Activated CD8-positive, alpha-beta memory T cell treated with anti-CD3 and anti-CD28 coated beads, Interleukin-2, amount 50 U/mL, for 24 hours (primary cell): ENCODE measurements at regions not wholly inside any gene's neighbourhood (a gene's known extent, or its start where the extent isn't known, plus 50 kb on each side); places are given as distances from the start of the nearest gene placed in this dataset.
"Not testable (repeated sequence)": the region's sequence is repeated elsewhere in the genome, so short reads cannot be mapped to it uniquely, and the experiment has no call there.

Source experiments
- DNase-seq: peaks from one replicate; pipeline ENCODE4 v3.0.0-alpha.2; 2020; ENCODE audit errors: extremely low read depth

DNA sequence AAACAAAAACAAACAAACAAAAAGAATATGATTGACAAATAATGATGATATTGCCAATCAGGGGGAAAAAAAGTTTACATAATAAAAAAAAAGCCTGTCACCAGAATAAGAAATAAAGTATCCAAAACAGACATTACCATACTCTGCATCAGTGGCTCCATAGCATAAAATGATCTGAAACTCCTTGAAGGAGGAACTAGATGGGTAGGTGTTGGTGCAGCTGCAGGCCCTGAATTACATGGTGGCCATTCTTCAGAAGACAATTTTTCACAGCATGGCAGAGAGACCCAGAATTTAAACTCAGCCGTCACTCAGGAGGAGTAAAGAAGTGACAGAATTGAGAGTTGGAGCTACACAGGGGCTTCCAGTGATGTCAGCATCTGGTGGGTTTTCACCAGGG lies 60.2 kb downstream of the GLUL start:
- DNase-seq: no peak

DNA sequence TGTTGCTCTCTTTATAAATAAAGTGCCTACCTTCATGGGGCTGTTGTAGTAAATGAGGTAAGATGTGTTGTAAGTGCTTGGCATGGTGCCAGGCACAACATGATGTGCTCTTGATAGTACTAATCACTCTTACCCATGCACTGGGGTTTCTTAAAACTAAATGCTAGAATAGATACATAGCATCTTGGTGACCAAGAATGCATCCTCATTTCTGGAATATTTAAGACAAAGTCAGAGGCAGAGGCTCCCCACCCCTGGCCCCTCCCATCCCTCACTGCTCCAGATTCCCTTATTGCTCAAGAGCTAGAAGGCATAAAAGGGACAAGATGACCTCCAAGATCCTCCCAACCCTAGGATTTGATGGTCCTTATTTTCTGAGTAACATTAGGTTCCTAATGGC lies 61.3 kb downstream of the GLUL start:
- DNase-seq: no peak

DNA sequence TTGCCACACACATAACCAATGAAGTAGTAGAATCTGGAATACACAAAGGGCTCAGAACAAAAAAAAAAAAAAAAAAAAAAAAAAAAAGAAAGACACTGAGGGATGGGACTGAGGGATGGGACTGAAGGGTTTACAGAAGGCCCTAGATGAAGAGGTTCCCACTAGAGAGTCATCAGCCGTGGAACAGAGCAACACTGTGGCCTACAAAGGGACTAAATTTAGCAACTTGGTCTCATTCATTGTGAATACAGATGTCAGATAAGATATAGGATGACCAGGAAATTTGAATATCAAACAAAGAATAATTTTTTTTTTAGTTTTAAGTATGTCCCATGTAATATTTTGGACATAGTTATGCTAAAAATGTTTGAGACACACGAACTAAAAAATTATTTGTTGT lies 62.1 kb downstream of the GLUL start:
- no peak for DNase-seq

DNA sequence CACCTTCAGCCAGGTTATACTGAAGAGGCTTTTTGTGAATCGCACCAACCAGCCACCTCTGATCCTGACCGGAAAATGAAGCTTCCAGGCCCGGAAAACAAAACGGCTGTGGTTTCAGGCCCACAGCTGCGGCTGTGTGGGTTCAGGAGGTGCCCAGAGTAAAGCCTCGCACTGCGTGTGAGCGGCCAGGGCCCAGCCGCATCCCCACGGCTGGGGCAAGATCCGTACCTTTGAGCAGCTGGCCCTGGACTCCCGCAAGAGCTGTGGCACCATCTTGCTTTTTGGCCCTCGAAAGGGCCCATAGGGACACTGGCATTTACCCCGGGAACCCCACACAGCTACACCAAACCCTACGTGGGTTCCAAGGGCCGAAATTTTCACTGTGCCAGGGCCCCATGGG lies 63.0 kb downstream of the GLUL start:
- no peak for DNase-seq

DNA sequence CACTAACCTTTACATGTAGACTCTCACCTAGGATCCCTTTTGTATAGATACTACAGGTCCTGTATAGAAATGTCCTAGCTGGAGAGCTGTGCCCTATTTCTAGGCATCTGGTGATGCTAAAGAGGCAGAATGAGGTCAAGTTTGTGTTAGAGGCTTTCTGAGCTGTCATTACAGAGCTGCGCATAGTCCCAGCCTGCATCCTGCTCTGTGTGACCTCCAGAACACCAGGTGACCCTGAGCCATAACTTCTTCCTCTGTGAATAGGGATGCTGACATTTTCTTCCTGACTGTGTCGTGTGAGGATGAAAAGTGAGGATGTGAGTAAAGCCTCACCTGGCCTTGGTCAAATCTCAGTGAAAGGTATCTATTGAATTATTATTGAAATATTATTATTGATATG lies 66.3 kb downstream of the GLUL start:
- no peak for DNase-seq

DNA sequence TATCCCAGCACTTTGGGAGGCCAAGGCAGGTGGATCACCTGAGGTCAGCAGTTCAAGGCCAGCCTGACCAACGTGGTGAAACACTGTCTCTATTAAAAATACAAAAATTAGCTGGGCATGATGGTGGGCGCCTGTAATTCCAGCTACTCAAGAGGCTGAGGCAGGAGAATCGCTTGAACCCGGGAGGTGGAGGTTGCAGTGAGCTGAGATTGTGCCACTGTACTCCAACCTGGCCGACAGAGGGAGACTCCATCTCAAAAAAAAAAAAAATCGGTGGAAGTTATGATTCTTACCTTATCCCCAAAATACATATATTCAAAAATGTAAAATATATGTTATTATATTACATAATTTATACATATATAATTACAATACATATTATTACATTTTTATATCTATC lies 70.1 kb downstream of the GLUL start:
- DNase-seq: not testable (repeated sequence)

DNA sequence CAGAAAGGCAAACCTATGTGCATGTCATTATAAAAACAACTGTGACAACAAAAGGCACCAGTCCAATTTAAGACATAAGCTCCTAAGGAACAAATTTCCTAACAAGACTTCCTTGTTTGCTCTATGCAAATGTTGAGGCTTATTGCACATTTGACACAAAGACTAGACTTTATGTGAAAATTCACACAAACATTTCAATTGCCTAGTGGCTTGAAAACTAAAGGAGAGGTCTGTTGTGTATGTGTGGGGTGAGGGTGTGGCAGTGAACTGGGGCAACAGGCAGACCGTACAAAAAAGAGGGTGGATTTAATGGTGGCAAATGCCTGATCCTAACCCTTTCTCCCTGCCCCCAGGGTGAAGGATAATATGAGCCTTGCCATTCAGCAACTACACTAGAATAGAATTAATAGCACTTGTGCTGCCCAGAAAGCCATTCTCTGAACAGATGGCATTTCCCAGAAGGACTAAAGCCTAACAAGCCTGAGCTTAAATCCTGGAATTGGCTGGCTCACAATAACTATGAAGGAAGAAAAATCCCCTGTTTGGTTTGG lies 73.9 kb downstream of the GLUL start:
- DNase-seq: no peak

DNA sequence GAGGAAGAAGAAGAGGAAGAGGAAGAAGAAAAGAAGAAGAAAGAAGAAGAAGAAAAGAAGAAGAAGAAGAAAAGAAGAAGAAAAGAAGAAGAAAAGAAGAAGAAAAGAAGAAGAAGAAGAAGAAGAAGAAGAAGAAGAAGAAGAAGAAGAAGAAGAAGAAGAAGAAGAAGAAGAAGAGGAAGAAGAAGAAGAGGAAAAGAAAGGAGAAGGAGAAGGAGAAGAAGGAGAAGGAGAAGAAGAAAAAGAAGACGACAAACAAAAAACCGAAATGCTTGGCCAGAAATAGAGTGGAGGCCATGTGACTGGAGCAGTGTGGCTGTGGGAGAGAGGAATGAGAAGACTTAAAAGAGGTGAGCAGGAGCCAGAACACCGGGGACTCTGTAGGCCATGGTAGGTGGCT lies 75.1 kb downstream of the GLUL start:
- not testable (repeated sequence) for DNase-seq

DNA sequence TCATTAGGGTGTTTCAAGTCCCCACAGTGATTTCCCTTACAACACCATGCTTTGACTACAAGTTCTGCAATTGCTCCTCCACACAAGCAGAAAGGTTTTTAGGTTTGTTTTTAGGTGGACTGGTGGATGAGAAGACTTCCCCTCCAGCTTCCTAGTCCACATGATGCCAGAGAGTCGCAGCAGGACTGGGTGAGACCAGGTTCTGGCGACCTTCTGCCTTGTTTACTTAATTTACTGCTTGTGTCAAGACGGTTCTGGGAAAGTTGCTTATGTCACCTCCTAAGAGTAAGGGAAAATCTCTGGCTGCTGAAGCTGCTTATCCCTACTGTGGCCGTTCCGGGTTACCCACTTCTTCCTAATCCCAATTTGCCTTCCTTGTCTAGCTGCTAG lies 76.4 kb downstream of the GLUL start:
- DNase-seq: no peak

DNA sequence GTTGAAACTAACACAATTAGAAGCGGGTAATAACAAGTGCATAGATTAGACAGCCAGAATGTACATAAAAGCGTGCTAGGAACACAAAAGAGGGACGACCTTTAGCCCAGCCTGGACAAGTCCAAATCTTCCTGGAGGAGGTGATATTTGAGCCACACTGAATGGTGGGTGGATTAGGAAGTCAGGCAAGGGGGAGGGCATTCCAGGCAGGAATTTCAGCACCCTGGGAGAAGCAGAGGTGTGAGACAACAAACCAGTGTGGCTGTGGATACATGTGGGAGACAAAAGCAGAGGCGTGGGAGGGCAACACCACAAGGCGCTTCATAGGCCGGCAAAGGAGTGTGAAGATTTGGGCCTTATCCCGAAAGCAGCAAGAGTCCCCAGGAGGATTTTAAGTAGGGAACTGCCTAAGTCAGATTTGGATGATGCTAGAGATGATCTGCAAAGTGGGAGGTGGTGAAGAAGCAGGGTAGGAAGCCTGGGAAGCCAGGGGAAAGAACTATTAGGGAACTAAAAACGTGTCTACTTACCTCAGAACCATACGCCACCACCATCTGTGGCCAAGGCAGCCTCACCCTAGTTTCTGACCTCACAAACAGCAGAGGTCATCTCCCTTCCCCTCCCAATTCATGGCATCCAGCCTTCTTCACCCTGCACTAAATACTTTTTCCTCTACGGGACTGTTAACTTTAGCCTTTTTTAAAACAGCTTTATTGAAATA lies 81.8 kb downstream of the GLUL start:
- DNase-seq: no peak

DNA sequence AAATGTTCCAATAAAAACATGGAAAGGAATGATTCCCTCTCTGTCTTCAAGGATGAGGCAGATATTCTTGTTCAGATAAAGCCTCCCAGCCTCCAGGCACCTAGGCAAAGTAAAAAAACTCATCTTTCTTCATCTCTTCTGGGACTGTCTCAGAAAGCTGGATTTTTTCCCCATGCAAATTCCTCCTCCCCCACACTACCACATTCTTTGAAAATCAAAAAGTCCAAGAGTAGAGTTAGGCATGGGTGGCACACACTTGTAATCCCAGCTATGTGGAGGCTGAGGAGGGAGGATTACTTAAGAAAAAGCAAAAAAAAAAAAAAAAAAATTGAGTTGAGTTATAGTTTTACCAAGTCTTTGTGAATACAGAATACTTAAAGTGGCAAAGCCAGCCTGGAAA lies 82.8 kb downstream of the GLUL start:
- no peak for DNase-seq

DNA sequence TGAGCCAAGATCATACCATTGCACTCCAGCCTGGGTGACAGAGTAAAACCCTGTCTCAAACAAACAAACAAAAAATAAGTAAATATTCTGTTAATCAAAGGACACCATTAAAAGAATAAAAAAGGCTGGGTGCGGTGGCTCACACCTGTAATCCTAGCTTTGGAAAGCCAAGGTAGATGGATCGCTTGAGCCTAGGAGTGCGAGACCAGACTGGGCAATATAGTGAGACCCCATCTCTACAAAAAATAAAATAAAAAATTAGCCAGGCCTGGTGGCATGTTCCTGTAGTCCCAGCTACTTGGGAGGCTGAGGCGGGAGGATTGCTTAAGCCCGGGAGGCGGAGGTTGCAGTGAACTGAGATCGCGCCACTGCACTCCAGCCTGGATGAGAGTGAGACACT lies 84.1 kb downstream of the GLUL start:
- not testable (repeated sequence) for DNase-seq

DNA sequence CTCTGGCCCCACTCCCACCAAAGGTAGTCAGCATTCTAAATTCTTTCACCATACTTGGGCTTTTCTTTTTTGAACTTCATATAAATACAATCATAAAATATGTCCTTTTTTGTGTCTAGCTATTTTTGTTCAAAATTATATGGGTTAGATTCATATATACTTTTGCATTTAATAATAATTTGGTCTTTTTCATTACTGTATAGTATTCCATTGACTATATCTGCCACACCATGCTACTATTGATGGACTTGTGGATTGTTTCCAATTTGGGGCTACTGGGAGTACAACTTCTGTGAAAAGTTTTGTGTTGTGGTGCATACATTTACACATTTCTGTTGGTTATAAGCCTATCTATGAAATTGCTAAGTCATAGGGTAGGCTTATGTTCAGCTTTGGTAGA lies 85.7 kb downstream of the GLUL start:
- DNase-seq: no peak

DNA sequence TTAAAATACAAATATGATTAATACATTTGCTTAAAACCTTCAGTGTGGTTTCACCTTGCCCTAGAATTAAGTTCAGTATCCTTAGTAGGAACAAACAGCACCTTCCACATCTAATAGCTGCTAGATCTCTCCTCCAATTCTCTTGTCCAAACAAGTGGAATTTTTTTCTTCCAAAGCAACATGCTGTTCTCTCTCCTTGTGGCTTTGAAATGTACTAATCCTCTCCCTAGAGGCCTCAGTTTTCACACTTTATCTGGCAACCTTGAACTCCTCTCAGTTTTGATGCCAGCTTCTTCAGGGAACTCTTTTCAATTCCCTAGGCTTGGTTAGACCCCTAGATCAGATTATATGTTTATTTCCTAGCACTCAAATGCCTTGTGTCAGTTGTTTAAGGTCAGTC lies 87.0 kb downstream of the GLUL start:
- no peak for DNase-seq

DNA sequence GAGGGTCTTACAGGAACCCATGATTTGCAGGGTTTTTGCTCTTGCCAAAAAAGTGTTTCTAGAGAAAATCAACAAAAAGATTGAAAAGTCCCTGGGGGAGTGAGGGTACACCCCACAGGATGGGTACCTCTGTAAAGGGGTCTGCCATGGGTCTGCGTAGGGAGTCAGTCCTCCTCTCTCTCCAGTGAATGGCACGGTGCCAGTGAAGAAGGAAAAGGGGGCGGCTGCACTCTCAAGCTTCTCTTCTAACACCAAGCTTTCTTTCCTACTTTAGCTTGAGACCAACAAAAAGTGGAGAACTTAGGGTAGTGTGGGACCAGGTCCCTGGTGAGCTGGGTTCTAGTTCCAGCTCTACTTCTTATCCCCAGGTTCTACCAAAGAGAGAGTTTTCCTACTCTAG lies 87.4 kb downstream of the GLUL start:
- DNase-seq: no peak

DNA sequence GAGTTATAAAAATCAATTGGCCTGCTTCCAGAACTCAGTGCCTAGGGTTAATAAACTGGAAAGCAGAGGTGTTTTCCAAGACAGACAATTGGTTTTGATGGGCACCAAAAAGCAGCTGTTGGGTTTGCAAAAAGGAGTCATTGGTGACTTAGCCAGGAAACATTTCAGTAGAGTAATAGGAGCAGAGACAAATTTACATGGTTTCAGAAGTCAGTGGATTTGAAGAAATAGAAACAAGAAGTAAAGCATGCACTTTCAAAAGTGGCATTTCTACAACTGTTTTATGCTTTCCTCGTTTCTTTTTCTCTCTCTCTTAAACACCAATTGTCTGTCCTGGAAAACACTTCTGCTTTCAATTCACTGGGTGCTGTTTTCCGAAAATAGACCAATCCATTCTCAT lies 87.8 kb downstream of the GLUL start:
- no peak for DNase-seq

DNA sequence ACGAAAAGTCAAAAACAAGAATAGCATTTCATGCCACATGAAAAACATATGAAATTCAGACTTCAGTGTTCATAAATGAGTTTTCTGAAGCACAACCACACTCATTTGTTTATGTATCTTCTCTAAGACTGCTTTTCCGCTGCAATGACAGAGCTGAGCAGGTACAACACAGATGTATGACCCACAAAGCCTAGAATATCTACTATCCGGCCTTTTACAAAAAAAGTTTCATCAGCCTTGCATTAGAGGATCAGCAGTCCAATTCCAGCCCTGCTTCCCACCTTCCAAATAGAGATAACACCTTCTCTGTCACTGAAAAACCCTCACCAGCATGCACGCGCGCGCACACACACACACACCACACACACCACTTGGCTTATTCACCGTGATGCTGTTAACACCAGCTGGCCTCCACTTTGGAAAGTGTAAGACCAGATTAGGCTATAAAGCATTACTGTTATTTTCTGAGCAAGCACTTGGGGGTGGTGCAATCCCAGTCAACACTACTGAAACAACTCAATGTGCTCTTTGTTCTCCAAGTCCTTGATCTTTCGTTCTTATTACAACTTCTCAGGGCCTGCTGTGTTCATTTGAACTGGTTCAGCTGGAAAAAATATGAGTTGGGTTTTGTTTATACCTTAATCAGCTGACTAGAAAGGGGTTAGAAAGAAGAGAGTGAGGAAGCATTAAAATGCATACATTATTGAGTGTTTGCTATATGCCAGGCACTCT lies 90.0 kb downstream of the GLUL start:
- no peak for DNase-seq

DNA sequence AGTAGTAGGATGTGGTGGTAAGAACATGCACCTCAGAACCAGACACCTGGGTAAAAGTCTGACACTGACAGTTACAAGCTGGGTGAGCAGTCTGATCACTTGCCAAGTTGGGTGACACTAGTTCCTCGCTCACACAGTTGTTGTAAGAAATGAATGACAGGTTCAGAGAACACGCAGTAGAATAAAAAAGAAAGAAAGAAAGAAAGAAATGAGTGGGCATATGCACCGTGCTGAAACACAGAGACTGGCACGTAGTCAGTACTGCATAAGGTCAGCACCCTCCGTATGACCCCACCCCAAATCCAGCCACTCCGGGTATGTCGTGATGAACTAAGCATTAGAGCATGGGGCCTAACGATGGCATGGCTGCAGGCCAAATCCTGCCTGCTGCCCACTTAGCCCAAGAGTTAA lies 90.6 kb downstream of the GLUL start:
- DNase-seq: no peak

DNA sequence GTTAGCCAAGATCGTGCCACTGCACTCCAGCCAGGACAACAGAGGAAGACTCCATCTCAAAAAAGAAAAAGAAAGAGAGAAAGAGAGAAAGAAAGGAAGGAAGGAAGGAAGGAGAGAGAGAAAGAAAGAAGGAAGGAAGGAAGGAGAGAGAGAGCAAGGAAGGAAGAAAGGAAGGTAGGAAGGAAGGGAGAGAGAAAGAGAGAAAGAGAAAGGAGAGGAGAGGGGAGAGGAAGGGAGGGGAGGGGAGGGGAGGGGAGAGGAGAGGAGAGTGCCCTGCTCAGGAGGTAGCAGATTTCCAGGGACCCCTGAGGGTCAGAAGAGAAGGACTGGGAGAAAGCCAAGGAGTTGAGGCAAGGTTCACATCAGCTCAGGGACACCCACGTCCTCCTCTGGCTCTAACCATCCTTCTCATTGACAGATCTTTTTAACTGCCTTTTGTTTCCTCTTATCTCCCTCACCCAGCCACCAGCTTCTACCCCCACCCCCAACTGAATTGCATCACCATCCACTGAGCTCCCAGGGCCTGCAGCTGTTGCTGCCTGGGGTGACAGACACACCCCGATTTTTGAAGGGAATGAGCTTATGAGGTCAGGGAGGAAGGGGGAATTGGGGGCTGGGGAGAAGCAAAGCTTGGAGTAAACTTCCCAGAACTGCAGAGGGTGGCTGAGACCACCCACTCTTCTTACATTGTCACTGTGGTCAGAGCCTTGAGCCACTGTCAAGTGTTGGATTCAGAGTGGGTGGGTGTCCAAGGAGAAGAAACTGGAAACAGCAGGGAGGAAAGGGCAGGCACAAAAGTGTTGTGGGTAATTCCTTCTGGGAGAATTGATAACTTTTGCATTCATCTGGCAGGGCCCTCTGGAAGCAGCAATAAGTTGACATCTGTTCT lies 91.6 kb downstream of the GLUL start:
- no peak for DNase-seq

DNA sequence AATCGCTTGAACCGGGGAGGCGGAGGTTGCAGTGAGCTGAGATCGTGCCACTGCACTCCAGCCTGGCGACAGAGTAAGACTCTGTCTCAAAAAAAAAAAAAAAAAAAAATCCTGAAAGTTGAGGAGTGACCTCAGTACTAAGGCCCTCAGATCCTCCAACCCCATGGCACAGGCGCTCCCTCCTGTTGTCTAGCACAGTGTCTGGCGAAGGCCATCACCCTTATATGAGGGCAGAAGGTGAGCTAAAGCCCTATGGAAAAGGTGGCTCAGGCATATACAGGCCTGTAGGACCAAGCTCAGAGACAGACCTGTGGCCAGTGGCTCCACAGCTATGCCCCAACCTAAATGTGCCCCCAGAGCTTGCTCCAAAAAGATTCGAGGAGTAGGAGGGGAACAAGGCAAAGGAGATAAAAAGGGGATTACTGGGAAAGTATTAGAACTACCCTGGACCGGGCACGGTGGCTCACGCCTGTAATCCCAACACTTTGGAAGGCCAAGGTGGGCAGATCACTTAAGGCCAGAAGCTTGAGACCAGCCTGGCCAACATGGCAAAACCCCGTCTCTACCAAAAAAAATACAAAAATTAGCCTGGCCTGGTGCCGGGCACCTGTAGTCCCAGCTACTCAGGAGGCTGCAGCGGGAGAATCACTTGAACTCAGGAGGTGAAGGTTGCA lies 92.4 kb downstream of the GLUL start:
- DNase-seq: not testable (repeated sequence)

DNA sequence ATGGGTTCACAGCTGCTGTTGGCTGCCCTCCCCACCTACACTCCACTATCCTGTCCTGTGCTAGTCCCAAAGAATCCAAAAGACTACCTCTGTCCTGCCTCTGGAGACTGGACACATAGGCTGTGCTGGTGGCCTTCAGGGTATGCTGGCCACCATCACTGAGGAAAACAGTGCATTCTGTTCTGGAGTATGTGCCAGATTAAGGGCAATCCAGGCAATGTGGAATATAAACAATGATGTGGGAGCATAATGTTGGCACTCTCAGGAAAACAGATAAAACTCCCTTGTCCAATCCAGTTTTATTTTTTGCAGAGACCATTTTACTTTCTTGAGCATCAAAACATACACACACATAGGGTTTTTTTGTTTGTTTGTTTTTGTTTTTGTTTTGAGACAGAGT lies 94.3 kb downstream of the GLUL start:
- no peak for DNase-seq

DNA sequence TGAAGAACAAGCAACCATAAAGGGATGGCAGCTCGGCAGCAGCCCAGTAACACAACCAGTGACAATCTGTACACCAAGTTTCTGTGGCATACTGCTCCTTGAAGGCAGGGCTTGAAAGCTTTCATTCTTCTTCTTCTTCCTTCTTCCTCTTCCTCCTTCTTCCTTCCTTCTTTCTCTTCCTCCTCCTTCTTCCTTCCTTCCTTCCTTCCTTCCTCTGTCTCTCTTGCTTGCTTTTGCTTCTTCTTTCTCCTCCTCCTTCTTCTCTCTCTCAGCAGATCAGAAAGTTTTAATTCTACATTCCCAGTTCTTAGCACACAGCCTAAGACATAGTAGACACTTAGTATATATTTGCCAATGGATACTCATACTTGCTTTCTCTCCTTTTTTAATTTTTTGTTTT lies 95.9 kb downstream of the GLUL start:
- no peak for DNase-seq
